Calu3 (cell line): ENCODE measurements at regions not wholly inside any gene's neighbourhood (a gene's known extent, or its start where the extent isn't known, plus 50 kb on each side); places are given as distances from the start of the nearest gene placed in this dataset.

Source experiments
- BruUV-seq: library from RNA; stranded (reverse); fragments of 400-500 nt; replicated peaks from 2 replicates; lab custom pipeline; 2021; lab: Mats Ljungman, UMichigan
- CTCF ChIA-PET: fragments of 300-600 bp; sonication (Branson Sonifier 250); formaldehyde crosslinking; loops from one replicate; lab custom pipeline; 2022; ENCODE audit warnings: antibody characterized with exemption; lab: Charles Lee
- DNase-seq: peaks from one replicate; pipeline ENCODE4 v3.0.0; 2022
- H3K27ac Mint-ChIP-seq: one replicate; pipeline ENCODE4 v1.8.0; 2022; ENCODE audit warnings: mixed read lengths; ENCODE audit not compliant: unreplicated experiment
- H3K27me3 Mint-ChIP-seq: one replicate; pipeline ENCODE4 v1.8.0; 2022; ENCODE audit warnings: mixed read lengths; ENCODE audit not compliant: unreplicated experiment
- H3K36me3 Mint-ChIP-seq: one replicate; pipeline ENCODE4 v1.8.0; 2022; ENCODE audit warnings: mild to moderate bottlenecking, moderate library complexity, mixed read lengths; ENCODE audit not compliant: insufficient read depth, unreplicated experiment
- H3K4me1 Mint-ChIP-seq: one replicate; pipeline ENCODE4 v1.8.0; 2022; ENCODE audit warnings: mild to moderate bottlenecking, low read depth, mixed read lengths; ENCODE audit not compliant: unreplicated experiment
- H3K4me3 Mint-ChIP-seq: one replicate; pipeline ENCODE4 v1.8.0; 2022; ENCODE audit warnings: mild to moderate bottlenecking, low read depth, moderate library complexity, mixed read lengths; ENCODE audit not compliant: unreplicated experiment
- H3K9me3 Mint-ChIP-seq: one replicate; pipeline ENCODE4 v1.8.0; 2022; ENCODE audit warnings: low read depth, mixed read lengths; ENCODE audit not compliant: unreplicated experiment
- CTCF ChIP-seq: fragments of 200-600 bp; IDR thresholded peaks from one replicate; pipeline ENCODE4 v1.8.0; 2022; ENCODE audit warnings: antibody characterized with exemption; ENCODE audit not compliant: unreplicated experiment
- intact Hi-C: fragments of 100-400 bp; cut with micrococcal nuclease; formaldehyde crosslinking; loops from one replicate; pipeline ENCODE4 v1.10.0; 2022; ENCODE audit not compliant: unreplicated experiment

- no TSS peak for BruUV-seq
- intact Hi-C loops = no loop called here
- DNase-seq = no peak
- H3K9me3 Mint-ChIP-seq = no peaks in the 10 kb centered on the region
- no peaks in the 10 kb centered on the region for H3K36me3 Mint-ChIP-seq
- H3K27me3 Mint-ChIP-seq = no peaks in the 10 kb centered on the region
- no peak for TF ChIP-seq CTCF
- no peak overlapping the region for H3K4me3 Mint-ChIP-seq
- no peaks in the 10 kb centered on the region for H3K4me1 Mint-ChIP-seq
- H3K27ac Mint-ChIP-seq = no peak overlapping the region
- CTCF ChIA-PET = no interaction called here
Measured at GRCh38 chr14:28820677-28821076, 54.1 kb downstream of the FOXG1 start.

- no peak for DNase-seq
- TF ChIP-seq CTCF = no peak
- intact Hi-C loops = no loop called here
- BruUV-seq = no TSS peak
- Mint-ChIP-seq H3K27me3 (no peaks in the 10 kb centered on the region), H3K4me1 (no peaks in the 10 kb centered on the region), H3K27ac (no peak overlapping the region), H3K4me3 (no peak overlapping the region), H3K9me3 (no peaks in the 10 kb centered on the region), H3K36me3 (no peaks in the 10 kb centered on the region)
- CTCF ChIA-PET = no interaction called here
Measured at GRCh38 chr14:28821993-28822392, 55.4 kb downstream of the FOXG1 start.

GRCh38 chr14:28823245-28823644 is 56.7 kb downstream of the FOXG1 start:
- BruUV-seq = no TSS peak
- Mint-ChIP-seq H3K36me3 (no peaks in the 10 kb centered on the region), H3K4me3 (no peak overlapping the region), H3K27ac (no peak overlapping the region), H3K9me3 (no peaks in the 10 kb centered on the region), H3K27me3 (no peaks in the 10 kb centered on the region), H3K4me1 (no peaks in the 10 kb centered on the region)
- DNase-seq = no peak
- intact Hi-C loops = no loop called here
- CTCF ChIA-PET = no interaction called here
- no peak for TF ChIP-seq CTCF

- BruUV-seq = no TSS peak
- Mint-ChIP-seq H3K9me3 (no peaks in the 10 kb centered on the region), H3K27ac (no peak overlapping the region), H3K27me3 (no peaks in the 10 kb centered on the region), H3K4me1 (no peaks in the 10 kb centered on the region), H3K4me3 (no peak overlapping the region), H3K36me3 (no peaks in the 10 kb centered on the region)
- intact Hi-C loops = no loop called here
- no peak for DNase-seq
- CTCF ChIA-PET = no interaction called here
- no peak for TF ChIP-seq CTCF
Measured at GRCh38 chr14:28830115-28830534, 63.5 kb downstream of the FOXG1 start.
